MCF 10A (cell line): ENCODE measurements at regions not wholly inside any gene's neighbourhood (a gene's known extent, or its start where the extent isn't known, plus 50 kb on each side); places are given as distances from the start of the nearest gene placed in this dataset.

Experiments used
- BruUV-seq: library from RNA; stranded (reverse); fragments of 400-500 nt; replicated peaks from 2 replicates; lab custom pipeline; 2021; lab: Mats Ljungman, UMichigan
- CTCF ChIA-PET: fragments of 300-600 bp; sonication (Branson Sonifier 250); formaldehyde crosslinking; extraction: SDS; loops from one replicate; lab custom pipeline; 2021; ENCODE audit warnings: antibody characterized with exemption, inconsistent platforms; lab: Yijun Ruan, JAX
- POLR2A ChIA-PET: fragments of 300-600, 350-650 bp; sonication (Branson Sonifier 250); formaldehyde crosslinking; extraction: SDS; loops from one replicate; lab custom pipeline; 2020; ENCODE audit warnings: antibody characterized with exemption, inconsistent platforms; lab: Yijun Ruan, JAX
- DNase-seq: peaks from one replicate; pipeline ENCODE4 v3.0.0-alpha.2; 2018; ENCODE audit not compliant: unreplicated experiment
- H3K27ac Mint-ChIP-seq: one replicate; pipeline ENCODE4 v1.8.0; 2022; ENCODE audit warnings: mild to moderate bottlenecking, low read depth, mixed read lengths; ENCODE audit not compliant: unreplicated experiment
- H3K27me3 Mint-ChIP-seq: one replicate; pipeline ENCODE4 v1.8.0; 2022; ENCODE audit warnings: mixed read lengths; ENCODE audit not compliant: insufficient read depth, unreplicated experiment
- H3K36me3 Mint-ChIP-seq: one replicate; pipeline ENCODE4 v1.8.0; 2022; ENCODE audit warnings: mild to moderate bottlenecking, moderate library complexity, mixed read lengths; ENCODE audit not compliant: insufficient read depth, unreplicated experiment
- H3K4me1 Mint-ChIP-seq: one replicate; pipeline ENCODE4 v1.8.0; 2022; ENCODE audit warnings: mixed read lengths; ENCODE audit not compliant: insufficient read depth, unreplicated experiment
- H3K4me3 Mint-ChIP-seq: one replicate; pipeline ENCODE4 v1.8.0; 2022; ENCODE audit warnings: mild to moderate bottlenecking, moderate library complexity, mixed read lengths; ENCODE audit not compliant: unreplicated experiment
- H3K9me3 Mint-ChIP-seq: one replicate; pipeline ENCODE4 v1.8.0; 2022; ENCODE audit warnings: mixed read lengths; ENCODE audit not compliant: unreplicated experiment
- CTCF ChIP-seq: fragments of 200-600 bp; IDR thresholded peaks from one replicate; pipeline ENCODE4 v1.8.0; 2022; ENCODE audit warnings: antibody characterized with exemption, mild to moderate bottlenecking; ENCODE audit not compliant: unreplicated experiment
- intact Hi-C: fragments of 100-400 bp; cut with micrococcal nuclease; formaldehyde crosslinking; loops from 2 replicates; pipeline ENCODE4 v1.14.1; 2022

- no peaks in the 10 kb centered on the region for H3K4me1 Mint-ChIP-seq
- H3K36me3 Mint-ChIP-seq: no peaks in the 10 kb centered on the region
- peaks cover 68% of the 10 kb centered on the region for H3K27me3 Mint-ChIP-seq
- H3K27ac Mint-ChIP-seq: no peak overlapping the region
- CTCF ChIA-PET: no interaction called here
- H3K9me3 Mint-ChIP-seq: no peaks in the 10 kb centered on the region
- BruUV-seq: no TSS peak
- DNase-seq: no peak
- POLR2A ChIA-PET: no interaction called here
- TF ChIP-seq CTCF: no peak
- intact Hi-C loops: no loop called here
- H3K4me3 Mint-ChIP-seq: no peak overlapping the region
These were observed 138.3 kb upstream of the TACR1 start for GRCh38 chr2:75337619-75338018.

GRCh38 chr2:75337016-75337415 is 137.7 kb upstream of the TACR1 start:
- Mint-ChIP-seq H3K4me1 (no peaks in the 10 kb centered on the region), H3K9me3 (no peaks in the 10 kb centered on the region), H3K27ac (no peak overlapping the region), H3K36me3 (no peaks in the 10 kb centered on the region), H3K4me3 (no peak overlapping the region), H3K27me3 (peaks cover 62% of the 10 kb centered on the region)
- CTCF ChIA-PET: interaction anchor here (0.7 kb wide), 1 partner anchor 45 kb away, joined by 3 read pairs; no protein-coding TSS in a partner anchor
- intact Hi-C loops: no loop called here
- TF ChIP-seq CTCF: no peak
- POLR2A ChIA-PET: no interaction called here
- BruUV-seq: no TSS peak
- no peak for DNase-seq

- no peak overlapping the region for H3K27ac Mint-ChIP-seq
These were observed 137.1 kb upstream of the TACR1 start for GRCh38 chr2:75336451-75336850.

GRCh38 chr2:75334076-75334475 is 134.8 kb upstream of the TACR1 start:
- BruUV-seq: no TSS peak
- H3K4me3 Mint-ChIP-seq: no peak overlapping the region
- no peaks in the 10 kb centered on the region for H3K4me1 Mint-ChIP-seq
- H3K27ac Mint-ChIP-seq: no peak overlapping the region
- intact Hi-C loops: no loop called here
- POLR2A ChIA-PET: interaction anchor here (1.6 kb wide), 1 partner anchor 11 kb away, joined by 4 read pairs; no protein-coding TSS in a partner anchor
- TF ChIP-seq CTCF: no peak
- H3K27me3 Mint-ChIP-seq: peaks cover 41% of the 10 kb centered on the region
- no peaks in the 10 kb centered on the region for H3K36me3 Mint-ChIP-seq
- no peak for DNase-seq
- CTCF ChIA-PET: no interaction called here
- no peaks in the 10 kb centered on the region for H3K9me3 Mint-ChIP-seq

More at GRCh38 chr2:75336451-75336850, 137.1 kb upstream of the TACR1 start:
- intact Hi-C loops: no loop called here
- DNase-seq: no peak
- TF ChIP-seq CTCF: no peak
- ChIA-PET POLR2A (no interaction called here), CTCF (no interaction called here)
- no TSS peak for BruUV-seq
- Mint-ChIP-seq H3K27me3 (peaks cover 58% of the 10 kb centered on the region), H3K36me3 (no peaks in the 10 kb centered on the region), H3K4me1 (no peaks in the 10 kb centered on the region), H3K4me3 (no peak overlapping the region), H3K9me3 (no peaks in the 10 kb centered on the region)
